SK-N-SH treated with all-trans-retinoic acid at 6 μM for 48 hours (cell line): ENCODE measurements at regions not wholly inside any gene's neighbourhood (a gene's known extent, or its start where the extent isn't known, plus 50 kb on each side); places are given as distances from the start of the nearest gene placed in this dataset.

Experiments
- ATAC-seq: fragments of 200-7000 bp; cut with Tn5 transposase; 3 replicates; pipeline ENCODE4 v1.9.1; 2020; ENCODE audit warnings: mild to moderate bottlenecking, moderate library complexity
- ARNTL ChIP-seq: fragments of 450-650 bp; formaldehyde crosslinking; IDR thresholded peaks from 2 replicates; pipeline ENCODE4 v1.5.0; 2020; ENCODE audit warnings: low read depth, mild to moderate bottlenecking, moderate library complexity, borderline replicate concordance
- CSDC2 ChIP-seq: fragments of 250-450 bp; sonication (Bioruptor Pico); IDR thresholded peaks from 2 replicates; pipeline ENCODE4 v1.5.0; 2020; ENCODE audit warnings: mild to moderate bottlenecking, moderate library complexity
- GLIS3 ChIP-seq: fragments of 250-450 bp; sonication (Bioruptor Pico); IDR thresholded peaks from 2 replicates; pipeline ENCODE4 v1.5.0; 2020; ENCODE audit warnings: mild to moderate bottlenecking, moderate library complexity
- OSR1 ChIP-seq: fragments of 250-450 bp; sonication (Bioruptor Pico); IDR thresholded peaks from 2 replicates; pipeline ENCODE4 v1.8.0; 2022; ENCODE audit warnings: moderate library complexity, mild to moderate bottlenecking, inconsistent platforms
- PPARA ChIP-seq: fragments of 250-450 bp; sonication (Bioruptor Pico); IDR thresholded peaks from 2 replicates; pipeline ENCODE4 v1.5.0; 2020; ENCODE audit warnings: mild to moderate bottlenecking, borderline replicate concordance
- RARB ChIP-seq: fragments of 250-450 bp; sonication (Bioruptor Pico); IDR thresholded peaks from 2 replicates; pipeline ENCODE4 v1.8.0; 2021; ENCODE audit warnings: mild to moderate bottlenecking, moderate library complexity
- SNAI2 ChIP-seq: fragments of 250-450 bp; sonication (Bioruptor Pico); IDR thresholded peaks from 2 replicates; pipeline ENCODE4 v1.5.0; 2020; ENCODE audit warnings: mild to moderate bottlenecking, moderate library complexity
- TCF4 ChIP-seq: fragments of 250-450 bp; sonication (Bioruptor Pico); IDR thresholded peaks from 2 replicates; pipeline ENCODE4 v1.8.0; 2021; ENCODE audit warnings: mild to moderate bottlenecking, moderate library complexity, borderline replicate concordance
- TOX ChIP-seq: fragments of 250-450 bp; sonication (Bioruptor Pico); IDR thresholded peaks from 2 replicates; pipeline ENCODE4 v1.8.0; 2021; ENCODE audit warnings: mild to moderate bottlenecking, moderate library complexity, borderline replicate concordance
- ZC3H10 ChIP-seq: fragments of 250-450 bp; sonication (Bioruptor Pico); IDR thresholded peaks from 2 replicates; pipeline ENCODE4 v1.5.1; 2021; ENCODE audit warnings: mild to moderate bottlenecking, moderate library complexity
- ZFP30 ChIP-seq: fragments of 450-650 bp; formaldehyde crosslinking; IDR thresholded peaks from 2 replicates; pipeline ENCODE4 v1.5.0; 2022; ENCODE audit warnings: mild to moderate bottlenecking, moderate library complexity
- TF ChIP-seq, protein P1 (sequence below): fragments of 250-450 bp; sonication (Bioruptor Pico); IDR thresholded peaks from 2 replicates; pipeline ENCODE4 v1.8.0; 2021; ENCODE audit warnings: low read depth, mild to moderate bottlenecking, moderate library complexity, borderline replicate concordance
- TF ChIP-seq, protein P2 (sequence below): fragments of 250-450 bp; sonication (Bioruptor Pico); IDR thresholded peaks from 2 replicates; pipeline ENCODE4 v1.5.1; 2020; ENCODE audit warnings: low read depth, mild to moderate bottlenecking, moderate library complexity
- TF ChIP-seq, protein P3 (sequence below): fragments of 250-450 bp; sonication (Bioruptor Pico); IDR thresholded peaks from 2 replicates; pipeline ENCODE4 v1.8.0; 2020; ENCODE audit warnings: mild to moderate bottlenecking, moderate library complexity, borderline replicate concordance
- TF ChIP-seq, protein P4 (sequence below): fragments of 250-450 bp; sonication (Bioruptor Pico); IDR thresholded peaks from 2 replicates; pipeline ENCODE4 v1.5.1; 2021; ENCODE audit warnings: mild to moderate bottlenecking, moderate library complexity
- TF ChIP-seq, protein P5 (sequence below): fragments of 250-450 bp; sonication (Bioruptor Pico); IDR thresholded peaks from 2 replicates; pipeline ENCODE4 v1.5.0; 2020; ENCODE audit warnings: mild to moderate bottlenecking, moderate library complexity

DNA sequence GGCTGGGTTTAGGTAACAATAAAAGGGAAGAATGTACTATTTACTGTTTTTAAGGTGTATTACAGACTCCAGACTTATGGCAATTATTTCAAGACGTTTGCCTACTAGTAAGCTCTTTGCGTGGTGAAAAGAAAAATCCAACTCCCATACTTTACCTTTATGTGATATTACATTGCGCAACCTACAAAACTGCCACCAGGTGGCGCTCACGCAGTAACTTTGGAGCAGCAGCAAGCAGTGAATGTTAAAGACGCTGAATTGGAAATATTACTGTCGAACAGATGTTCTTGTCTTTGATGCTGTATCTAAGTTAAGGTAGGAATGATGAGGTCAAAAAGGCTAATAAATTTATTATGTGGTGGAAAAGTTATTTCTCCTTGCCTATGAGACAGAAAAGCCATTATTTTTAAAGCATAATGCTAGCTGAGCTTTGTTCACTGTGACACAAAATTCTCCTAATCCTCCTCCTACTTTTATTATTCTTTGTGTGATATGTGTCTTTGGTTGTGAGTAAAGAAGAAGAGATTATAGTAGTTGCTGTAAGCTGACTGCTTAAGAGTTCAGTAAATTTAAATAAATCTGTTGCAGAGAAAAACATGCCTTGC lies 1099.8 kb upstream of the TENM3 start:
- ATAC-seq, result peak; percentile 95
- TF ChIP-seq, protein P1, sequence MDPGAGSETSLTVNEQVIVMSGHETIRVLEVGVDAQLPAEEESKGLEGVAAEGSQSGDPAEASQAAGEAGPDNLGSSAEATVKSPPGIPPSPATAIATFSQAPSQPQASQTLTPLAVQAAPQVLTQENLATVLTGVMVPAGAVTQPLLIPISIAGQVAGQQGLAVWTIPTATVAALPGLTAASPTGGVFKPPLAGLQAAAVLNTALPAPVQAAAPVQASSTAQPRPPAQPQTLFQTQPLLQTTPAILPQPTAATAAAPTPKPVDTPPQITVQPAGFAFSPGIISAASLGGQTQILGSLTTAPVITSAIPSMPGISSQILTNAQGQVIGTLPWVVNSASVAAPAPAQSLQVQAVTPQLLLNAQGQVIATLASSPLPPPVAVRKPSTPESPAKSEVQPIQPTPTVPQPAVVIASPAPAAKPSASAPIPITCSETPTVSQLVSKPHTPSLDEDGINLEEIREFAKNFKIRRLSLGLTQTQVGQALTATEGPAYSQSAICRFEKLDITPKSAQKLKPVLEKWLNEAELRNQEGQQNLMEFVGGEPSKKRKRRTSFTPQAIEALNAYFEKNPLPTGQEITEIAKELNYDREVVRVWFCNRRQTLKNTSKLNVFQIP, result no peak
- TF ChIP-seq, protein P2, sequence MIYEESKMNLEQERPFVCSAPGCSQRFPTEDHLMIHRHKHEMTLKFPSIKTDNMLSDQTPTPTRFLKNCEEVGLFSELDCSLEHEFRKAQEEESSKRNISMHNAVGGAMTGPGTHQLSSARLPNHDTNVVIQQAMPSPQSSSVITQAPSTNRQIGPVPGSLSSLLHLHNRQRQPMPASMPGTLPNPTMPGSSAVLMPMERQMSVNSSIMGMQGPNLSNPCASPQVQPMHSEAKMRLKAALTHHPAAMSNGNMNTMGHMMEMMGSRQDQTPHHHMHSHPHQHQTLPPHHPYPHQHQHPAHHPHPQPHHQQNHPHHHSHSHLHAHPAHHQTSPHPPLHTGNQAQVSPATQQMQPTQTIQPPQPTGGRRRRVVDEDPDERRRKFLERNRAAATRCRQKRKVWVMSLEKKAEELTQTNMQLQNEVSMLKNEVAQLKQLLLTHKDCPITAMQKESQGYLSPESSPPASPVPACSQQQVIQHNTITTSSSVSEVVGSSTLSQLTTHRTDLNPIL (CRISPR knock-in tag), result no peak
- TF ChIP-seq, protein P3, sequence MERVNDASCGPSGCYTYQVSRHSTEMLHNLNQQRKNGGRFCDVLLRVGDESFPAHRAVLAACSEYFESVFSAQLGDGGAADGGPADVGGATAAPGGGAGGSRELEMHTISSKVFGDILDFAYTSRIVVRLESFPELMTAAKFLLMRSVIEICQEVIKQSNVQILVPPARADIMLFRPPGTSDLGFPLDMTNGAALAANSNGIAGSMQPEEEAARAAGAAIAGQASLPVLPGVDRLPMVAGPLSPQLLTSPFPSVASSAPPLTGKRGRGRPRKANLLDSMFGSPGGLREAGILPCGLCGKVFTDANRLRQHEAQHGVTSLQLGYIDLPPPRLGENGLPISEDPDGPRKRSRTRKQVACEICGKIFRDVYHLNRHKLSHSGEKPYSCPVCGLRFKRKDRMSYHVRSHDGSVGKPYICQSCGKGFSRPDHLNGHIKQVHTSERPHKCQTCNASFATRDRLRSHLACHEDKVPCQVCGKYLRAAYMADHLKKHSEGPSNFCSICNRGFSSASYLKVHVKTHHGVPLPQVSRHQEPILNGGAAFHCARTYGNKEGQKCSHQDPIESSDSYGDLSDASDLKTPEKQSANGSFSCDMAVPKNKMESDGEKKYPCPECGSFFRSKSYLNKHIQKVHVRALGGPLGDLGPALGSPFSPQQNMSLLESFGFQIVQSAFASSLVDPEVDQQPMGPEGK (CRISPR knock-in tag), result no peak
- TF ChIP-seq OSR1 (CRISPR knock-in tag), result no peak
- no peak for TF ChIP-seq PPARA (CRISPR knock-in tag)
- no peak for TF ChIP-seq CSDC2 (CRISPR knock-in tag)
- no peak for TF ChIP-seq SNAI2 (CRISPR knock-in tag)
- TF ChIP-seq ARNTL (CRISPR knock-in tag), result no peak
- TF ChIP-seq TOX, result no peak
- no peak for TF ChIP-seq TCF4
- TF ChIP-seq ZC3H10 (CRISPR knock-in tag), result no peak

DNA sequence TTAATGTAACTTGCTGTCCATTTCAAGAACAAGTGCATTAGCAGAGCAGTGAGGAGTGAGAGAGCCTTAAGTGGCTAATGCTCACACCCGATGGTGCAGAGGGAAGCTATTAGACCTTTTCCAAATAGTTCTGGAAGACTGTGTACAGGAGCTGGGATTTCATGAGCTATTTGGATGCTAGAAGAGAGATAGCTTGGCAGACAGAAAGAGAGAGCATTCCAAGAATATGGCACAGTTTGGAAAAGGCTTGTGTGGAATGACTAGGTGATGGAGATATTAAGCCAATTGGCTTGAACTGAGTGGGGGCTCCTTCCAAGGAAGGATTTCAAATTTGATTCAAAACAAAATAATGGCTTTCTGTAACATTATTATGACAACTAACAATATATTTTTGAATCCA lies 1097.2 kb upstream of the TENM3 start:
- ATAC-seq, result no peak
- no peak for TF ChIP-seq RARB (CRISPR knock-in tag)
- no peak for TF ChIP-seq GLIS3 (CRISPR knock-in tag)
- TF ChIP-seq, all 23 proteins: peak for 0

DNA sequence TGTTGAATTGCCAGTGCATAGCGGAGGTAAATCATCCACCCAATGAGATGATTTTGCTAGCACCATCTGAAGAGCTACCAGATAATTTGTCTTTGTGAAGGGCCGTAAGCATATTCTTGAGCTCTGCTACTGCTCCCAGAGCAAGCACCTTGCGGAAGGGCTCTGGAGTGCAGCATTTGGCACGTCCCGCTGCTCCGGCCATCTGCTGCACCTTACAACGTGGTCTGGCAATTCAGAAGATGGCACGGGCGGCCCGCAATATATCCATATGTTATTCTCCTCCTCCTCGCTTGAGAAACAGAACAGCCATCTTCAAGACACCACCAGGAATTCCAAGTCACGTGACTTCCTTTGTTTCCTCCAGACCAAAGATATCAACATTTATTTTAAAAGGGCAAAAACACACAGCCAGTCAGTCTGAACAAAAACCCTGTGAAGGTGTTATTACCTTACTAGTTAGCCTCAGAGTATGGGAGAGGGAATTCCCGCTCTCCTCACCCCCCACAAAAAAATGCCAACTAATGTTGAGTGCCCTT lies 1095.7 kb upstream of the TENM3 start:
- TF ChIP-seq, protein P4, sequence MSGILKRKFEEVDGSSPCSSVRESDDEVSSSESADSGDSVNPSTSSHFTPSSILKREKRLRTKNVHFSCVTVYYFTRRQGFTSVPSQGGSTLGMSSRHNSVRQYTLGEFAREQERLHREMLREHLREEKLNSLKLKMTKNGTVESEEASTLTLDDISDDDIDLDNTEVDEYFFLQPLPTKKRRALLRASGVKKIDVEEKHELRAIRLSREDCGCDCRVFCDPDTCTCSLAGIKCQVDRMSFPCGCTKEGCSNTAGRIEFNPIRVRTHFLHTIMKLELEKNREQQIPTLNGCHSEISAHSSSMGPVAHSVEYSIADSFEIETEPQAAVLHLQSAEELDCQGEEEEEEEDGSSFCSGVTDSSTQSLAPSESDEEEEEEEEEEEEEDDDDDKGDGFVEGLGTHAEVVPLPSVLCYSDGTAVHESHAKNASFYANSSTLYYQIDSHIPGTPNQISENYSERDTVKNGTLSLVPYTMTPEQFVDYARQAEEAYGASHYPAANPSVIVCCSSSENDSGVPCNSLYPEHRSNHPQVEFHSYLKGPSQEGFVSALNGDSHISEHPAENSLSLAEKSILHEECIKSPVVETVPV (CRISPR knock-in tag), result no peak
- TF ChIP-seq ARNTL (CRISPR knock-in tag), result no peak
- TF ChIP-seq PPARA (CRISPR knock-in tag), result no peak
- TF ChIP-seq ZFP30 (CRISPR knock-in tag), result no peak
- TF ChIP-seq RARB (CRISPR knock-in tag), result no peak
- TF ChIP-seq GLIS3 (CRISPR knock-in tag), result no peak
- TF ChIP-seq TOX, result no peak
- TF ChIP-seq, protein P1, result no peak
- ATAC-seq, result no peak

DNA sequence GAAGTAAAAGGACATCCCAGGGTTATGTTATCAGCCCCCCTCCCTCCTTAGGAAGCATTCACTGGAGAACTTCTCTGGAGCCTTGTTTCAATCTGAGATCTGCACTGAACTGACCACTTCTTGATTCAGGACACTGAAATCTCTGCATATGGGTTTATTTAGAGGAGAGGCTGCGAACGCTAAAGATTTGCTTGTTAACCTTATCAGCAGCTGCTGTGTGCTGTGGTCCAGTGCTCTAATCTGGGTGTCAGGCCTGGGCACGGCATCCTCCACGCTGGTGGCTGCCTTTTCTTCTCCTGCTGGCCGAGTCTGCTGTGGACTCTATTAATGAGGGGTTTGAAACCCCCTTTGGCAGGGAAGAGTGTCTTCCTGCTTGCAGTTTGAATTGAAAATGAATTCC lies 1094.7 kb upstream of the TENM3 start:
- TF ChIP-seq TOX (no peak), TCF4 (peak; percentile 84)
- TF ChIP-seq, protein P5, sequence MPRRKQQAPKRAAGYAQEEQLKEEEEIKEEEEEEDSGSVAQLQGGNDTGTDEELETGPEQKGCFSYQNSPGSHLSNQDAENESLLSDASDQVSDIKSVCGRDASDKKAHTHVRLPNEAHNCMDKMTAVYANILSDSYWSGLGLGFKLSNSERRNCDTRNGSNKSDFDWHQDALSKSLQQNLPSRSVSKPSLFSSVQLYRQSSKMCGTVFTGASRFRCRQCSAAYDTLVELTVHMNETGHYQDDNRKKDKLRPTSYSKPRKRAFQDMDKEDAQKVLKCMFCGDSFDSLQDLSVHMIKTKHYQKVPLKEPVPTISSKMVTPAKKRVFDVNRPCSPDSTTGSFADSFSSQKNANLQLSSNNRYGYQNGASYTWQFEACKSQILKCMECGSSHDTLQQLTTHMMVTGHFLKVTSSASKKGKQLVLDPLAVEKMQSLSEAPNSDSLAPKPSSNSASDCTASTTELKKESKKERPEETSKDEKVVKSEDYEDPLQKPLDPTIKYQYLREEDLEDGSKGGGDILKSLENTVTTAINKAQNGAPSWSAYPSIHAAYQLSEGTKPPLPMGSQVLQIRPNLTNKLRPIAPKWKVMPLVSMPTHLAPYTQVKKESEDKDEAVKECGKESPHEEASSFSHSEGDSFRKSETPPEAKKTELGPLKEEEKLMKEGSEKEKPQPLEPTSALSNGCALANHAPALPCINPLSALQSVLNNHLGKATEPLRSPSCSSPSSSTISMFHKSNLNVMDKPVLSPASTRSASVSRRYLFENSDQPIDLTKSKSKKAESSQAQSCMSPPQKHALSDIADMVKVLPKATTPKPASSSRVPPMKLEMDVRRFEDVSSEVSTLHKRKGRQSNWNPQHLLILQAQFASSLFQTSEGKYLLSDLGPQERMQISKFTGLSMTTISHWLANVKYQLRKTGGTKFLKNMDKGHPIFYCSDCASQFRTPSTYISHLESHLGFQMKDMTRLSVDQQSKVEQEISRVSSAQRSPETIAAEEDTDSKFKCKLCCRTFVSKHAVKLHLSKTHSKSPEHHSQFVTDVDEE, result peak; percentile 48; the same call in 1 of the 2 replicates
- TF ChIP-seq, all 23 proteins: peak for 2
- no peak; the same call in 2 of the 3 replicates for ATAC-seq
